Sigmoid colon (tissue), 6 donors: ENCODE measurements at regions not wholly inside any gene's neighbourhood (a gene's known extent, or its start where the extent isn't known, plus 50 kb on each side); places are given as distances from the start of the nearest gene placed in this dataset.

Experiments used
- DNase-seq: peaks from one replicate; pipeline ENCODE4 v3.0.0-alpha.2; 2019
- H3K27ac ChIP-seq, 4 donors: fragments of 200-600 bp; sonication (generic); one replicate each; pipeline ENCODE4 v1.5.1; 2016 to 2019; ENCODE audit warnings: mild to moderate bottlenecking in 1 of 4
- H3K27me3 ChIP-seq, 3 donors: fragments of 200-600 bp; sonication (generic); one replicate each; pipeline ENCODE4 v1.5.1; 2019; ENCODE audit warnings: mild to moderate bottlenecking in 1 of 3
- H3K36me3 ChIP-seq, 4 donors: fragments of 200-600 bp; sonication (generic); one replicate each; pipeline ENCODE4 v1.5.1; 2016 to 2019
- H3K4me1 ChIP-seq, 4 donors: fragments of 200-600 bp; sonication (generic); one replicate each; pipeline ENCODE4 v1.5.1; 2017 to 2019
- H3K4me3 ChIP-seq, 4 donors: fragments of 200-600 bp; sonication (generic); one replicate each; pipeline ENCODE4 v1.5.1; 2017 to 2019; ENCODE audit warnings: mild to moderate bottlenecking in 2 of 4, moderate library complexity in 1 of 4
- H3K9me3 ChIP-seq, 4 donors: fragments of 200-600 bp in 3 of 4; sonication (generic) in 3 of 4; one replicate each; pipeline versions ENCODE4 v1.5.1 to v1.6.1; 2013 to 2019
- CTCF ChIP-seq, 4 experiments: fragments of 450-650 bp in 3 of 4; fragments of 200-600 bp in 1 of 4; IDR thresholded peaks; one replicate each; pipeline ENCODE4 v1.5.1; 2016 to 2019; ENCODE audit warnings: antibody characterized with exemption in 4 of 4, mild to moderate bottlenecking in 3 of 4, moderate library complexity in 2 of 4
- EP300 ChIP-seq, 4 donors: sonication (generic); formaldehyde crosslinking; IDR thresholded peaks; one replicate each; pipeline ENCODE4 v1.6.1; 2017; ENCODE audit warnings: antibody characterized with exemption in 4 of 4
- POLR2A ChIP-seq, 2 donors: fragments of 450-650 bp; IDR thresholded peaks; one replicate each; pipeline ENCODE4 v1.6.1; 2016; ENCODE audit warnings: antibody characterized with exemption in 2 of 2, mild to moderate bottlenecking in 2 of 2, moderate library complexity in 2 of 2
- POLR2AphosphoS5 ChIP-seq, 4 donors: sonication (generic); formaldehyde crosslinking; IDR thresholded peaks; one replicate each; pipeline ENCODE4 v1.6.1; 2017; ENCODE audit warnings: antibody characterized with exemption in 4 of 4
- WGBS, 2 donors: extraction: QIAGEN DNeasy Blood & Tissue Kit; methylation state at CpG; one replicate each; pipeline ENCODE4 v1.1.7; 2013; 5-methylcytosine and 5-hydroxymethylcytosine counted together
- intact Hi-C: fragments of 100-400 bp; cut with DNase I; formaldehyde crosslinking; loops from one replicate; pipeline ENCODE4 v1.15.1; 2023
- donor health status: healthy with polysubstance abuse.
- donor health status: healthy.

- Histone ChIP-seq H3K4me3 (no peak overlapping the region), H3K27me3 (no peaks in the 10 kb centered on the region), H3K27ac (no peak overlapping the region), H3K36me3 (no peaks in the 10 kb centered on the region), H3K9me3 (no peaks in the 10 kb centered on the region), H3K4me1 (no peaks in the 10 kb centered on the region)
- DNase-seq: no peak
- intact Hi-C loops: no loop called here
- WGBS, 2 donors: 4 to 22% methylated on average over 1 of the region's 1 CpG
- TF ChIP-seq POLR2AphosphoS5 (IDR thresholded peaks at IDR 0.05) (no peak), POLR2A (IDR thresholded peaks at IDR 0.05) (no peak), CTCF (IDR thresholded peaks at IDR 0.05) (no peak), EP300 (IDR thresholded peaks at IDR 0.05) (no peak)
These were observed 831.1 kb downstream of the NR2F1-AS1 start for GRCh38 chr5:92749943-92750342.

GRCh38 chr5:92748072-92748676, 832.8 kb downstream of the NR2F1-AS1 start:
- no peak overlapping the region for H3K4me3 ChIP-seq
- TF ChIP-seq EP300 (IDR thresholded peaks at IDR 0.05) (no peak), CTCF (IDR thresholded peaks at IDR 0.05) (no peak), POLR2AphosphoS5 (IDR thresholded peaks at IDR 0.05) (no peak), POLR2A (IDR thresholded peaks at IDR 0.05) (no peak)
- no peak for DNase-seq
- no peak overlapping the region for H3K27ac ChIP-seq
- no peaks in the 10 kb centered on the region for H3K4me1 ChIP-seq
- H3K36me3 ChIP-seq: no peaks in the 10 kb centered on the region
- H3K27me3 ChIP-seq: no peaks in the 10 kb centered on the region
- H3K9me3 ChIP-seq: no peaks in the 10 kb centered on the region
- intact Hi-C loops: no loop called here
- 79 to 90% methylated on average over 1 of the region's 1 CpG for WGBS, 2 donors

GRCh38 chr5:92741906-92742305, 839.1 kb downstream of the NR2F1-AS1 start:
- H3K4me1 ChIP-seq: no peaks in the 10 kb centered on the region

GRCh38 chr5:92734211-92734940, 846.6 kb downstream of the NR2F1-AS1 start:
- intact Hi-C loops: no loop called here
- H3K4me3 ChIP-seq: no peak overlapping the region
- no peaks in the 10 kb centered on the region for H3K4me1 ChIP-seq
- H3K27me3 ChIP-seq: no peaks in the 10 kb centered on the region
- H3K9me3 ChIP-seq: peaks cover 0 to 3% (median 0%) of the 10 kb centered on the region in 4 donors
- no peak for TF ChIP-seq CTCF (IDR thresholded peaks at IDR 0.05)
- DNase-seq: no peak
- 72 to 77% methylated on average over 2 of the region's 2 CpGs for WGBS, 2 donors
- no peaks in the 10 kb centered on the region for H3K36me3 ChIP-seq
- H3K27ac ChIP-seq: no peak overlapping the region

More at GRCh38 chr5:92741906-92742305, 839.1 kb downstream of the NR2F1-AS1 start:
- Histone ChIP-seq H3K27ac (no peak overlapping the region), H3K9me3 (peaks cover 0 to 3% (median 0%) of the 10 kb centered on the region in 4 donors), H3K36me3 (no peaks in the 10 kb centered on the region), H3K4me3 (no peak overlapping the region), H3K27me3 (no peaks in the 10 kb centered on the region)
- DNase-seq: no peak
- 38 to 70% methylated on average over 2 of the region's 2 CpGs for WGBS, 2 donors
- intact Hi-C loops: no loop called here
- no peak for TF ChIP-seq CTCF (IDR thresholded peaks at IDR 0.05)
- TF ChIP-seq POLR2A (IDR thresholded peaks at IDR 0.05): no peak
- TF ChIP-seq EP300 (IDR thresholded peaks at IDR 0.05): no peak
- TF ChIP-seq POLR2AphosphoS5 (IDR thresholded peaks at IDR 0.05): no peak
